ENCODE measurements at regions not wholly inside any gene's neighbourhood (a gene's known extent, or its start where the extent isn't known, plus 50 kb on each side); places are given as distances from the start of the nearest gene placed in this dataset.

DNA sequence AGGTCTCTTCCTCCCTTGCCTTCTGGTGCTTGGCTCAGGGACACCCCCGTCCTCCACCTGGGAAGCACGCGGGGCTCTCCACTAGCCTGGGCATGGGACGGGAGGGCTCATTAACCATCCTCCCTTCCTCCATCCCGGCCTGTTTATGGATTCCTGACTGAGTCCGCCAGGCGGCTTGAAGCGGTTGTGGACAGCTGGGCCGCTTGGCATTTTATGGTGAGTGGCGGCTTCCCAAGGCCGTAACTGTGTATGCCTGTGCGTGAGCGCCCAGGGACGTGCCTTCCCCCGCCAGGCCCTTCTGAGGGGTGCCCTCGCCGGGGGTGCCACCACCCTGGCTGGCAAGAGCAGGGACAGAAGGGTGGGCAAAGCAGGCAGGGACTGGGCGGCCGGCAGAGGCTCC, 202.8 kb downstream of the URI1 start:
- TF ChIP-seq, protein P1, sequence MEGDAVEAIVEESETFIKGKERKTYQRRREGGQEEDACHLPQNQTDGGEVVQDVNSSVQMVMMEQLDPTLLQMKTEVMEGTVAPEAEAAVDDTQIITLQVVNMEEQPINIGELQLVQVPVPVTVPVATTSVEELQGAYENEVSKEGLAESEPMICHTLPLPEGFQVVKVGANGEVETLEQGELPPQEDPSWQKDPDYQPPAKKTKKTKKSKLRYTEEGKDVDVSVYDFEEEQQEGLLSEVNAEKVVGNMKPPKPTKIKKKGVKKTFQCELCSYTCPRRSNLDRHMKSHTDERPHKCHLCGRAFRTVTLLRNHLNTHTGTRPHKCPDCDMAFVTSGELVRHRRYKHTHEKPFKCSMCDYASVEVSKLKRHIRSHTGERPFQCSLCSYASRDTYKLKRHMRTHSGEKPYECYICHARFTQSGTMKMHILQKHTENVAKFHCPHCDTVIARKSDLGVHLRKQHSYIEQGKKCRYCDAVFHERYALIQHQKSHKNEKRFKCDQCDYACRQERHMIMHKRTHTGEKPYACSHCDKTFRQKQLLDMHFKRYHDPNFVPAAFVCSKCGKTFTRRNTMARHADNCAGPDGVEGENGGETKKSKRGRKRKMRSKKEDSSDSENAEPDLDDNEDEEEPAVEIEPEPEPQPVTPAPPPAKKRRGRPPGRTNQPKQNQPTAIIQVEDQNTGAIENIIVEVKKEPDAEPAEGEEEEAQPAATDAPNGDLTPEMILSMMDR (IDR thresholded peaks at IDR 0.05) = no peak

DNA sequence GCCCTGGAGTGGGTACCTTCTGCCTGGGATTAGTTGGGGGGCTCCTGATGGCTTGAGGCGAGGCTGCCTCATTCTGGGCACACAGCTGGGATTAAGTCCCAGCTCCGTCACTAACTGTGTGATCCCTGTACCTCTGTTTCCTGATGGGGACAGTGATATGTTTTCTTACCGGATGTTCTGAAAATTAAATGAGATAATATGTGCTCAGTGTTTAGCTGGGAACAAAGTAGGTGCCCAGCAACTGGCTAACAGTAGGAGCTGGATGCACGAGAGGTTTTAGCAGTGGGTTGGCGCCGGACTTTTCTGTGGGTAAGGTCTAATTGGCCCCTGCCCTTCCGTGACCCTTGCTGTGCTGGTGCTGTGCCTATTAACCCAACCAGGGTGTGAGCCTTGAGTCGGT, 203.4 kb downstream of the URI1 start:
- TF ChIP-seq, protein P1 (IDR thresholded peaks at IDR 0.05) = no peak

GRCh38 chr19:30146346-30146745, 204.3 kb downstream of the URI1 start:
- TF ChIP-seq, protein P1 (IDR thresholded peaks at IDR 0.05) = no peak

GRCh38 chr19:30148039-30148790, 206.2 kb downstream of the URI1 start:
- TF ChIP-seq, protein P1 (IDR thresholded peaks at IDR 0.05) = no peak

DNA sequence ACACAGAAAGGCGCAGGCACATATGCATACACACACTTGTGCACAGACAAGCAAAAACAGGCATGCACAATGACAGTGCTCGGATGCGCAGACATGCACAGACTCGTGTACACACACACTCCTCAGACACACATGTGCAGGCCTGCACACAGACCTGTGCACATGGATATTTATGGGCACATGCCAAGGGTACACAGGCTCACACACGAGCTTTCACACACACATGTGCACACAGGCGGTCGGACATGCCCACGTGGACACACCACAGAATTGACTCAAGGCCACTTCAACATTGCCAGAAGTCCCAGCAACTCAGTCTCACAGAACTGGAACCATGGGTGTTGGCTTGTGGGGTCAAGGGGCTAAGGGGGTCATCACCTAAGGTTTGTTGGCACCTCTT, 206.8 kb downstream of the URI1 start:
- TF ChIP-seq, protein P1 (IDR thresholded peaks at IDR 0.05) = no peak

DNA sequence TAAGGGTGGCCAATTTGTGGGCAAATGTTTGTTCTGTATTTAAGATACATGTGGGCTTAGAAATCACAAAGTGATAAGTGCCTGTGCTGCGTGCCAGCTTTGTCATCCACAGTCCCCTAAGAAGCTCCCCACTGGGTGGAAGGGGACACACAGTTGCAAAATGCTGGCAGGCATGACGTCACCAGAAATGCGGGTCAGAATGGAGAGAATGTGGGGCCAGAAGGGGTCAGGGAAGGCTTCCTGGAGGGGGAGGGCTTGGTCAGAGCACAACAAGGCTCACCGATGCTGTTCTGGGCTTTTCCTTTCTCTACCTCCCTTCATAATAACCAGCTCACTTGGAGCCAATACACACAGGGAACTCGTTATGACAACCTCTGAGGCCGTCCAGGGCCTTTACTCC, 207.3 kb downstream of the URI1 start:
- TF ChIP-seq, protein P1 (IDR thresholded peaks at IDR 0.05) = no peak

GRCh38 chr19:30150626-30151025, 208.6 kb downstream of the URI1 start:
- TF ChIP-seq, protein P1 (IDR thresholded peaks at IDR 0.05) = no peak

GRCh38 chr19:30151081-30151480, 209.0 kb downstream of the URI1 start:
- TF ChIP-seq, protein P1 (IDR thresholded peaks at IDR 0.05) = no peak
